Suppressor macrophage treated with lipopolysaccharide for 4 hours (primary cell): ENCODE measurements at regions not wholly inside any gene's neighbourhood (a gene's known extent, or its start where the extent isn't known, plus 50 kb on each side); places are given as distances from the start of the nearest gene placed in this dataset.

Source experiments
- DNase-seq: peaks from one replicate; pipeline ENCODE4 v3.0.0-alpha.2; 2020

DNA sequence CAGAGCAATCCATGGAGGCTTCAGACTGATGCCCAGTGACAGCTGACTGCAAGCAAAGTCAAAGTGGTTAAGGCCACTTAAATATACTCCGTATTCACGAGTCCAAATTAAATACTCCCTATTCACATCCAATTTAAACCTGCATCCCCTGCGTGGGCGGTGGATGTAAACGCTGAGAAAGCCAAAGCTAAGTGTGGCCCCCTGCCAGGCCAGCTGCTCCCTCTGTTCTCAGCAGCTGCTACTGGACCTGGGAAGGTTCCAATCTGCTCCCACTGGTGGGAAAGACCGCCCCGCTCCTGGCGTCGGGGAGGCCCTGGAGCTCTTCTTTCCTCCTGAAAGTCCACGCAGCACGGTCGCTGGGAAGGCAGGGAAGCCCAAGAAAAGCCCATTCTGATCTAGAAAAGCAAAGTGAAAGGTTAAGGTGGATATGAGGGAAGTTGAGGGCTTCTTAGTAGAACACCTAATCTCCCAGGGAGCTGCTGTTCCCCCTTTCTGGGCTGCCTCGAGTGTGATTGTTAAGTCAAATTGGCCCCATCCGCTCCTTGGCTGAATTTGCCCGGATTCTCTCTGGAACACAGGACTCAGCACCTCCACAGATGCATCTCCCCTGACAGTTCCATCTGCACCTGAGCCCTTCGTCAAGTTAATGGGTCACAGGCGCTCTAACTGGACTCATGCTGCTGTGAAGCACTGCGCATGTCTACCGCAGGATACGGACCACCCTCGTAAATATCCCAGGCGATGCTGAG, 205.5 kb downstream of the USP12 start:
- DNase-seq = no peak

- no peak for DNase-seq
Measured at GRCh38 chr13:26964278-26965250, 204.0 kb upstream of the GPR12 start.

GRCh38 chr13:26962671-26963070, 202.1 kb upstream of the GPR12 start:
- no peak for DNase-seq

GRCh38 chr13:26961890-26962615, 201.5 kb upstream of the GPR12 start:
- peak; percentile 8 for DNase-seq

DNA sequence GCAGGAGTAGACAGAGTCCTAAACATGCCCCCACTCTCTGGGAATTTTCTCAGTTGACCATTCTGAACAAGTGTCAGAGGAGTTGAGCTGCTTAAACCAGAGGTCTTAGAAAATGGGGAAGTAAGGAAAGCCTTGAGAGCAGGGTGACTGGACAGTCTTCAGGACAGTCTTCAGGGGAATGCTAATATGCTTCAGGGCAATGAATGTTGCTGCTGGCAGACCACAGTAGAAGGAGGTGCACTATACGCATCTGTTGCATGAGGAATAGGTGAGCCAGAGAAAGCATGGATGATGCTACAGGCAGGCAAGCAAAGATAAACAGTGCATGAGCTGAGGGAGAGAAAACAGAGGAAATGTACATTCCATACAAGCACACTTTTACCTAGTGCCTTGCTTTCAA, 196.6 kb upstream of the GPR12 start:
- DNase-seq = peak; percentile 8

GRCh38 chr13:26956522-26957142, 196.0 kb upstream of the GPR12 start:
- no peak for DNase-seq

DNA sequence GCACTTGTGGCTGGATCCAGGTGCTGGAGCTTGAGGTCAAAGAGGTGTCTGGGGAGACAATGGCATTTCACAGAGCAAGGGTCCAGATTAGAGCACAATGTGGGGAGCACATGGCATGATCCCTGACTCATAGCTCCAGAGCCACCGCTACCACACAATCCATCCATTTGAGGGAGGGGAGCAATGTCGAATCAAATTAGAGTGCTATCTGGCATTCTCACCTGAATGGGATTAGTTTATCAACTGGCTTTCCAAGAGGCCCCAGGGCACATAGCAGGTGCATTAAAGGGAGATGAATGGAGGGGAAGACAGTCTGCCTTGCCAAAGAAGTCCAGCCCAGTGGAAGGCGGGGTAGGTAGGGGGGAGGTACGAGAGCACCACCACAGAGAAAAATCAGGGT, 194.4 kb upstream of the GPR12 start:
- DNase-seq = no peak

DNA sequence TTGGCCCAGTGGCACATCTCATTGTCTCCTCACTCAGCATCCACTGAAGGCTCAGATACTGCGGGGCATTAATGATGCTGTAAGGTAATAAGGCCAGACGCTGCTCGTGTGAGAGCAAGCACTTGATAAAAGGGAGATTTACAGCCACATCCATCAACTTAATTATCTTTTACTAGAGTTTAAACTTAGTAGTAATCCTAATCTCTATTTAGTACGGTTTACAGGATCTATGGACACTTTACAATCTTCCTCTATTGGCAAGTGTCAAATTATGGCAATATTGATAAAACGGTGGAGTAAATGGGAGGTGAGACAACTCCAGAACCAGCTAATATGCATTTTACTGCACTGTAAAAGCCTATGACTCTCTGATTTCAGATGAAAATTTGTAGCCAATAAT, 192.7 kb upstream of the GPR12 start:
- no peak for DNase-seq

GRCh38 chr13:26952551-26953143, 192.1 kb upstream of the GPR12 start:
- no peak for DNase-seq

- no peak for DNase-seq
Measured at GRCh38 chr13:26951581-26952177, 191.1 kb upstream of the GPR12 start.

- DNase-seq = no peak
Measured at GRCh38 chr13:26950968-26951367, 190.4 kb upstream of the GPR12 start.

DNA sequence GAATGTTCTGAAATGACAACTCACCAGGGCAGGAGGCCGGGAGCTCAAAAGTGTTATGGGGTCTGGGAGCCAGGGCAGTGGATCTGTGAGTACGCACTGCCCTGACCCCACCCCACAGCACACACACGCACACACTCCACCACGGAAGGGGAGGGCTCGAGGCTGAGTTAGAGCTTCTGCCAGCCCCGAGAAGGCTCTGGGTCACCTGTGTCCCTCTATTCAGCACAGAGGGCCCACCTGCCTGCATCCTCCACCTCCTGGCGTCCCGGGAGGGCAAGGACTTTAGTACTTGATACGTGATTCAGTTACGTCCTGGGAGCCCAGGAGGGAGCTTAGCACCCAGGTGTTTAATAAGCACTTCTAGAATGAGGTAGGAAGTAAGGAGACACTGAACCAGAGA, 190.0 kb upstream of the GPR12 start:
- no peak for DNase-seq

DNA sequence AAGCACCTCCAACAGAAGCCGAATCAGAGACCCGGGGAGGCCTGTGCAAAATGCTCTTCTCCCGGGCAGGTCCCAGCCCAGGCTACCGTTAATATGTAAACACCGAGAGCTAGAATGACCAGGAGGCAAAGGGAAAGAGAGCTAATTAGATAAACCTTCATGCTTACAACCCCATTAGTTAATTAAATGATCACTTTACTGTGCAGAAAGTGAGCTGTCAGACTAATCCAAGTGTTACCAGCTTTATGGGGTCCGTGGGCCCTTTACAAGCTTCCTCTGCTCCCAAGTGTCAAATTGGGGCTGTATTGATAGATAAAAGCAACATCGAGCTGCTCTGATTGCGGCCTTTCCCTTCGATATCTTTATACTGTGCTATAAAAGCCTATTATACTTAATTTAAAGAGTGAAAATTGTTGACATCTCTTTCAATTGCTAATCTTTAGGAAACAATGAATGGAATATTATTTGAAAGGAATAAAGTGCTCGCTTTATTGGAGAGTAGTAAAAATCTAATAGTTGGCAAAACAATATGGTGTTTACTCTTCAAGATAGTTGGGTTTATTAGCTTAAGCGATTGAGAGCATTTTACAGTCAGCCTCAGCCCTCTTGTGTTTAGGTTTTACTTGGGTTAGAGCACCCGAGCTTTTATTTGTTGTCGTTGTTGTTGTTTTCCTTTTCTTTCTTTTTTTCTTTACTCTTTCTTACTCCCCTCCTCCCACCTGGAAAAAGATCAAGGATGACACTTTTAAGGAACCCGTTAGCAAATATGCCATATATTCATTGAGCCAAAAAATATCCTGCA, 189.3 kb upstream of the GPR12 start:
- DNase-seq = no peak

DNA sequence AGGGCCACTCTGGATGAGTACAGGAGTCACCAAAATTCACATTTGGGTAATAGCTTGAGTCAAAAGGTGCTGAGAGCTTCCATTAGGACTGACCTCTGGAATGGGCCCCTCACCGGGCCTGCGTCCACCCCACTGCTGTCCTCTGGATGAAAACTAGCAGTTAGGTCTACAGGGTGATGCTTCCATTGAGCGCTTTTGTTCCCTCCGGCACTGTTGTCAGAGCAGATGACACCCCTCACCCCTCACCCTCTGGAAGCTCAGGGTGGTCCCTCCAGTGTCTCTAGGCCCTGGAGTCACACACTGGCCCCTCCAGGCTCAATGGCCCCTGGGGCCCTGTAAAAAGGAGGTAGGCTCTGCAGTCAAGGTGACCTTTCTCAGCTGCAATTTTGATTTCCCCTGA, 187.8 kb upstream of the GPR12 start:
- DNase-seq = no peak

GRCh38 chr13:26946684-26947343, 186.2 kb upstream of the GPR12 start:
- peak; percentile 28 for DNase-seq

- DNase-seq = no peak
Measured at GRCh38 chr13:26943748-26944147, 183.2 kb upstream of the GPR12 start.

- DNase-seq = no peak
Measured at GRCh38 chr13:26942184-26942583, 181.6 kb upstream of the GPR12 start.

GRCh38 chr13:26941345-26942174, 181.0 kb upstream of the GPR12 start:
- DNase-seq = no peak

DNA sequence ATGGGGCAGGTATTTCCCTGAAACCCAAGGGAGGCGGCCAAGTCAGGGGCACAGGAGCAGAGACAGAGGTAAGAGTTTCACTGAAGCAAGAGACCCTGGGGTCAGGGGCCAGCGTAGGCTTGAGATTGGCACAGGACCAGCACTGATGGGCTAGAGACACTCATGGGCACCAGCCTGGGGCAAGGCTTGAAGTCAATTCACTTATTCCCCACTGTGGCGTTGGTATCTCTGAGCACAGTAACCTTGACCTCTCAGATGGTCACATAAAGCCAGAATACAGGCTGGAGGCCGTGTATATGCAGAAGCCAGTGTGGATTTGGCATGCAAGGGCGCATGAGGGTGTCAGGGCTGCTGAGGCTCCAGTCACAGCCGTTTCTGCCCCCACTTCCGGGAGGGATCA, 173.5 kb upstream of the GPR12 start:
- DNase-seq = no peak

GRCh38 chr13:26932465-26932864, 171.9 kb upstream of the GPR12 start:
- no peak for DNase-seq
